HG02981 (cell line): ENCODE measurements at regions not wholly inside any gene's neighbourhood (a gene's known extent, or its start where the extent isn't known, plus 50 kb on each side); places are given as distances from the start of the nearest gene placed in this dataset.
"Not testable (repeated sequence)": the region's sequence is repeated elsewhere in the genome, so short reads cannot be mapped to it uniquely, and the experiment has no call there.

Experiments used
- ATAC-seq: cut with Tn5 transposase; IDR thresholded peaks from one replicate; pipeline ENCODE4 v1.9.1; 2021; ENCODE audit warnings: mild to moderate bottlenecking, moderate library complexity; ENCODE audit not compliant: unreplicated experiment

GRCh38 chrX:108896349-108896748, 160.0 kb upstream of the IRS4 start:
- ATAC-seq: not testable (repeated sequence)

- no peak for ATAC-seq
Measured at GRCh38 chrX:108892501-108892900, 156.1 kb upstream of the IRS4 start.

- ATAC-seq: no peak
Measured at GRCh38 chrX:108875548-108875947, 139.2 kb upstream of the IRS4 start.

GRCh38 chrX:108843039-108843438, 106.7 kb upstream of the IRS4 start:
- ATAC-seq: not testable (repeated sequence)

GRCh38 chrX:108833993-108834392, 97.6 kb upstream of the IRS4 start:
- no peak for ATAC-seq

- no peak for ATAC-seq
Measured at GRCh38 chrX:108811891-108812290, 75.5 kb upstream of the IRS4 start.

GRCh38 chrX:108795240-108795639, 58.9 kb upstream of the IRS4 start:
- ATAC-seq: no peak
